K562 (cell line): ENCODE measurements at regions not wholly inside any gene's neighbourhood (a gene's known extent, or its start where the extent isn't known, plus 50 kb on each side); places are given as distances from the start of the nearest gene placed in this dataset.

Source experiments
- ATAC-seq: fragments of 200-7000 bp; cut with Tn5 transposase; 3 replicates; pipeline ENCODE4 v1.9.1; 2020; ENCODE audit warnings: moderate library complexity
- BruUV-seq: library from RNA; stranded (reverse); fragments of 400-500 nt; replicated peaks from 2 replicates; lab custom pipeline; 2021; lab: Mats Ljungman, UMichigan
- CTCF ChIA-PET: fragments of 300-600 bp; formaldehyde crosslinking; extraction: SDS; loops from one replicate; lab custom pipeline; 2021; ENCODE audit warnings: low intra/inter-chr PET ratio; lab: Yijun Ruan, JAX
- POLR2A ChIA-PET: fragments of 300-600, 350-650 bp; sonication (Branson Sonifier 250); formaldehyde crosslinking; extraction: SDS; loops from one replicate; lab custom pipeline; 2021; ENCODE audit warnings: antibody characterized with exemption, inconsistent platforms; lab: Yijun Ruan, JAX
- DNase-seq, 4 experiments: peaks; one replicate each; pipeline versions ENCODE4 v3.0.0 to v3.0.0-alpha.2; 2011 to 2018; ENCODE audit warnings: low spot score in 3 of 4, mixed read lengths in 3 of 4; ENCODE audit errors: extremely low read depth in 1 of 4
- FAIRE-seq: peaks from 2 replicates; lab custom pipeline; 2011; peaks lifted over from hg19 to GRCh38; lab: Jason Lieb, UNC
- H2AFZ ChIP-seq: 2 replicates; pipeline ENCODE4 v1.6.0; 2011; ENCODE audit warnings: low read depth, low read length, control low read depth, inconsistent platforms
- H3K27ac ChIP-seq: fragments of 200-600 bp; 3 replicates; pipeline ENCODE4 v1.8.0; 2011; ENCODE audit warnings: low read depth, mild to moderate bottlenecking, control low read depth, inconsistent platforms, low read length, moderate library complexity, mixed read lengths; ENCODE audit errors: extremely low read depth
- H3K27me3 ChIP-seq, 2 experiments: fragments of 300-600 bp in 1 of 2; 2 replicates in 1 of 2; 3 replicates in 1 of 2; pipeline versions ENCODE4 v1.6.0 to v1.8.0; 2011; ENCODE audit warnings: inconsistent platforms in 2 of 2, low read length in 2 of 2, mild to moderate bottlenecking in 1 of 2, mixed read lengths in 1 of 2, moderate library complexity in 1 of 2; ENCODE audit not compliant: control insufficient read depth in 2 of 2, insufficient read depth in 2 of 2
- H3K36me3 ChIP-seq: fragments of 300-600 bp; 3 replicates; pipeline ENCODE4 v1.8.0; 2011; ENCODE audit warnings: mild to moderate bottlenecking, low read length, inconsistent platforms; ENCODE audit not compliant: control insufficient read depth, insufficient read depth
- H3K4me1 ChIP-seq, 2 experiments: fragments of 200-600 bp in 1 of 2; replicated peaks in 1 of 2; 2 replicates in 1 of 2; 3 replicates in 1 of 2; pipeline versions ENCODE4 v1.5.1 to v1.8.0; 2011; ENCODE audit warnings: inconsistent platforms in 2 of 2, low read length in 2 of 2, mild to moderate bottlenecking in 1 of 2, mixed read lengths in 1 of 2, moderate library complexity in 1 of 2; ENCODE audit not compliant: control insufficient read depth in 2 of 2, insufficient read depth in 2 of 2
- H3K4me2 ChIP-seq: 2 replicates; pipeline ENCODE4 v1.6.1; 2011; ENCODE audit warnings: low read length, control low read depth, inconsistent platforms, mixed read lengths; ENCODE audit not compliant: insufficient read depth
- H3K4me3 ChIP-seq: fragments of 200-600 bp; sonication (generic), shearing (Covaris generic); 2 replicates; pipeline ENCODE4 v1.5.1; 2016; ENCODE audit warnings: control low read depth, inconsistent platforms
- H3K79me2 ChIP-seq: fragments of 200-600 bp; 3 replicates; pipeline ENCODE4 v1.8.0; 2011; ENCODE audit warnings: low read length, inconsistent platforms; ENCODE audit not compliant: control insufficient read depth, insufficient read depth
- H3K9ac ChIP-seq, 2 experiments: 2 replicates each; pipeline versions ENCODE4 v1.6.0 to v1.6.1; 2011; ENCODE audit warnings: low read depth in 2 of 2, low read length in 2 of 2, control low read depth in 1 of 2, inconsistent platforms in 1 of 2, mild to moderate bottlenecking in 1 of 2, mixed read lengths in 1 of 2; ENCODE audit not compliant: insufficient read depth in 1 of 2
- H3K9me1 ChIP-seq: one replicate; pipeline ENCODE4 v1.6.0; 2011; ENCODE audit warnings: inconsistent platforms, mild to moderate bottlenecking, low read length, moderate library complexity; ENCODE audit not compliant: control insufficient read depth, insufficient read depth
- H3K9me3 ChIP-seq: replicated peaks from 2 replicates; pipeline ENCODE4 v1.5.1; 2011; ENCODE audit warnings: low read depth, low read length, inconsistent platforms; ENCODE audit not compliant: control insufficient read depth, insufficient read depth
- H4K20me1 ChIP-seq: replicated peaks from 2 replicates; pipeline ENCODE4 v1.6.1; 2011; ENCODE audit warnings: low read length, inconsistent platforms, mixed read lengths; ENCODE audit not compliant: control insufficient read depth, insufficient read depth
- IFI16 ChIP-seq: fragments of 250-450 bp; sonication (Bioruptor Pico); IDR thresholded peaks from 2 replicates; pipeline ENCODE4 v2.1.2; 2022; ENCODE audit warnings: mild to moderate bottlenecking, inconsistent platforms
- RAD51 ChIP-seq: fragments of 450-650 bp; IDR thresholded peaks from 2 replicates; pipeline ENCODE4 v1.7.1; 2016; ENCODE audit warnings: low read depth, mild to moderate bottlenecking, borderline replicate concordance
- SETDB1 ChIP-seq: IDR thresholded peaks from one replicate; pipeline ENCODE4 v1.6.1; 2012; ENCODE audit warnings: low read length, control low read depth, inconsistent platforms
- SNAPC5 ChIP-seq: fragments of 250-450 bp; sonication (Bioruptor Pico); IDR thresholded peaks from 2 replicates; pipeline ENCODE4 v1.8.0; 2021; ENCODE audit warnings: moderate library complexity, mild to moderate bottlenecking, inconsistent platforms
- ZNF589 ChIP-seq: fragments of 200-800 bp; sonication (Bioruptor generic); IDR thresholded peaks from 2 replicates; pipeline ENCODE4 v1.6.1; 2016; ENCODE audit warnings: low read depth, missing genetic modification characterization, missing compliant biosample characterization
- WGBS: fragments of 100-300 bp; shearing (Covaris generic); methylation state at CpG from one replicate; pipeline ENCODE4 v1.1.6; 2016; ENCODE audit warnings: low coverage, mixed read lengths; ENCODE audit not compliant: insufficient coverage; ENCODE audit errors: missing lambda C conversion rate; 5-methylcytosine and 5-hydroxymethylcytosine counted together
- in situ Hi-C: fragments of 300-500 bp; cut with MboI; formaldehyde crosslinking; loops from 4 replicates; pipeline ENCODE4 v1.15.0; 2018; ENCODE audit warnings: inconsistent platforms, mixed read lengths
- intact Hi-C: fragments of 100-400 bp; cut with micrococcal nuclease; formaldehyde crosslinking; loops from 2 replicates; pipeline ENCODE4 v1.14.2; 2022
- TF ChIP-seq, protein P1 (sequence below): fragments of 200-600 bp; sonication (generic); IDR thresholded peaks from one replicate; pipeline ENCODE4 v1.6.1; 2012; ENCODE audit warnings: mild to moderate bottlenecking, low read depth, low read length, inconsistent platforms

GRCh38 chr4:180850318-180850940 lies 1392.8 kb upstream of the TENM3 start:
- BruUV-seq, result no TSS peak
- in situ Hi-C loops, result no loop called here
- intact Hi-C loops, result no loop called here
- H3K79me2 ChIP-seq, result no peaks in the 10 kb centered on the region
- FAIRE-seq, result no peak
- 1% methylated on average over 4 of the region's 4 CpGs for WGBS
- ChIA-PET POLR2A (no interaction called here), CTCF (no interaction called here)
- H3K9me3 ChIP-seq, result no peaks in the 10 kb centered on the region
- no peaks in the 10 kb centered on the region for H3K27me3 ChIP-seq
- no peaks in the 10 kb centered on the region for H3K9me1 ChIP-seq
- no peak overlapping the region for H3K4me2 ChIP-seq
- ATAC-seq, result no peak
- no peak overlapping the region for H3K4me3 ChIP-seq
- no peaks in the 10 kb centered on the region for H3K4me1 ChIP-seq
- DNase-seq, result no peak
- no peaks in the 10 kb centered on the region for H4K20me1 ChIP-seq
- no peaks in the 10 kb centered on the region for H3K36me3 ChIP-seq
- no peak overlapping the region for H2AFZ ChIP-seq
- no peak overlapping the region for H3K27ac ChIP-seq
- H3K9ac ChIP-seq, result no peak overlapping the region
- TF ChIP-seq SETDB1 (no peak), ZNF589 (CRISPR knock-in tag) (no peak), RAD51 (no peak), SNAPC5 (CRISPR knock-in tag) (no peak), IFI16 (CRISPR knock-in tag) (no peak)
- TF ChIP-seq, protein P1, sequence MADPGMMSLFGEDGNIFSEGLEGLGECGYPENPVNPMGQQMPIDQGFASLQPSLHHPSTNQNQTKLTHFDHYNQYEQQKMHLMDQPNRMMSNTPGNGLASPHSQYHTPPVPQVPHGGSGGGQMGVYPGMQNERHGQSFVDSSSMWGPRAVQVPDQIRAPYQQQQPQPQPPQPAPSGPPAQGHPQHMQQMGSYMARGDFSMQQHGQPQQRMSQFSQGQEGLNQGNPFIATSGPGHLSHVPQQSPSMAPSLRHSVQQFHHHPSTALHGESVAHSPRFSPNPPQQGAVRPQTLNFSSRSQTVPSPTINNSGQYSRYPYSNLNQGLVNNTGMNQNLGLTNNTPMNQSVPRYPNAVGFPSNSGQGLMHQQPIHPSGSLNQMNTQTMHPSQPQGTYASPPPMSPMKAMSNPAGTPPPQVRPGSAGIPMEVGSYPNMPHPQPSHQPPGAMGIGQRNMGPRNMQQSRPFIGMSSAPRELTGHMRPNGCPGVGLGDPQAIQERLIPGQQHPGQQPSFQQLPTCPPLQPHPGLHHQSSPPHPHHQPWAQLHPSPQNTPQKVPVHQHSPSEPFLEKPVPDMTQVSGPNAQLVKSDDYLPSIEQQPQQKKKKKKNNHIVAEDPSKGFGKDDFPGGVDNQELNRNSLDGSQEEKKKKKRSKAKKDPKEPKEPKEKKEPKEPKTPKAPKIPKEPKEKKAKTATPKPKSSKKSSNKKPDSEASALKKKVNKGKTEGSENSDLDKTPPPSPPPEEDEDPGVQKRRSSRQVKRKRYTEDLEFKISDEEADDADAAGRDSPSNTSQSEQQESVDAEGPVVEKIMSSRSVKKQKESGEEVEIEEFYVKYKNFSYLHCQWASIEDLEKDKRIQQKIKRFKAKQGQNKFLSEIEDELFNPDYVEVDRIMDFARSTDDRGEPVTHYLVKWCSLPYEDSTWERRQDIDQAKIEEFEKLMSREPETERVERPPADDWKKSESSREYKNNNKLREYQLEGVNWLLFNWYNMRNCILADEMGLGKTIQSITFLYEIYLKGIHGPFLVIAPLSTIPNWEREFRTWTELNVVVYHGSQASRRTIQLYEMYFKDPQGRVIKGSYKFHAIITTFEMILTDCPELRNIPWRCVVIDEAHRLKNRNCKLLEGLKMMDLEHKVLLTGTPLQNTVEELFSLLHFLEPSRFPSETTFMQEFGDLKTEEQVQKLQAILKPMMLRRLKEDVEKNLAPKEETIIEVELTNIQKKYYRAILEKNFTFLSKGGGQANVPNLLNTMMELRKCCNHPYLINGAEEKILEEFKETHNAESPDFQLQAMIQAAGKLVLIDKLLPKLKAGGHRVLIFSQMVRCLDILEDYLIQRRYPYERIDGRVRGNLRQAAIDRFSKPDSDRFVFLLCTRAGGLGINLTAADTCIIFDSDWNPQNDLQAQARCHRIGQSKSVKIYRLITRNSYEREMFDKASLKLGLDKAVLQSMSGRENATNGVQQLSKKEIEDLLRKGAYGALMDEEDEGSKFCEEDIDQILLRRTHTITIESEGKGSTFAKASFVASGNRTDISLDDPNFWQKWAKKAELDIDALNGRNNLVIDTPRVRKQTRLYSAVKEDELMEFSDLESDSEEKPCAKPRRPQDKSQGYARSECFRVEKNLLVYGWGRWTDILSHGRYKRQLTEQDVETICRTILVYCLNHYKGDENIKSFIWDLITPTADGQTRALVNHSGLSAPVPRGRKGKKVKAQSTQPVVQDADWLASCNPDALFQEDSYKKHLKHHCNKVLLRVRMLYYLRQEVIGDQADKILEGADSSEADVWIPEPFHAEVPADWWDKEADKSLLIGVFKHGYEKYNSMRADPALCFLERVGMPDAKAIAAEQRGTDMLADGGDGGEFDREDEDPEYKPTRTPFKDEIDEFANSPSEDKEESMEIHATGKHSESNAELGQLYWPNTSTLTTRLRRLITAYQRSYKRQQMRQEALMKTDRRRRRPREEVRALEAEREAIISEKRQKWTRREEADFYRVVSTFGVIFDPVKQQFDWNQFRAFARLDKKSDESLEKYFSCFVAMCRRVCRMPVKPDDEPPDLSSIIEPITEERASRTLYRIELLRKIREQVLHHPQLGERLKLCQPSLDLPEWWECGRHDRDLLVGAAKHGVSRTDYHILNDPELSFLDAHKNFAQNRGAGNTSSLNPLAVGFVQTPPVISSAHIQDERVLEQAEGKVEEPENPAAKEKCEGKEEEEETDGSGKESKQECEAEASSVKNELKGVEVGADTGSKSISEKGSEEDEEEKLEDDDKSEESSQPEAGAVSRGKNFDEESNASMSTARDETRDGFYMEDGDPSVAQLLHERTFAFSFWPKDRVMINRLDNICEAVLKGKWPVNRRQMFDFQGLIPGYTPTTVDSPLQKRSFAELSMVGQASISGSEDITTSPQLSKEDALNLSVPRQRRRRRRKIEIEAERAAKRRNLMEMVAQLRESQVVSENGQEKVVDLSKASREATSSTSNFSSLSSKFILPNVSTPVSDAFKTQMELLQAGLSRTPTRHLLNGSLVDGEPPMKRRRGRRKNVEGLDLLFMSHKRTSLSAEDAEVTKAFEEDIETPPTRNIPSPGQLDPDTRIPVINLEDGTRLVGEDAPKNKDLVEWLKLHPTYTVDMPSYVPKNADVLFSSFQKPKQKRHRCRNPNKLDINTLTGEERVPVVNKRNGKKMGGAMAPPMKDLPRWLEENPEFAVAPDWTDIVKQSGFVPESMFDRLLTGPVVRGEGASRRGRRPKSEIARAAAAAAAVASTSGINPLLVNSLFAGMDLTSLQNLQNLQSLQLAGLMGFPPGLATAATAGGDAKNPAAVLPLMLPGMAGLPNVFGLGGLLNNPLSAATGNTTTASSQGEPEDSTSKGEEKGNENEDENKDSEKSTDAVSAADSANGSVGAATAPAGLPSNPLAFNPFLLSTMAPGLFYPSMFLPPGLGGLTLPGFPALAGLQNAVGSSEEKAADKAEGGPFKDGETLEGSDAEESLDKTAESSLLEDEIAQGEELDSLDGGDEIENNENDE, result no peak
